GM21423 (cell line): ENCODE measurements at regions not wholly inside any gene's neighbourhood (a gene's known extent, or its start where the extent isn't known, plus 50 kb on each side); places are given as distances from the start of the nearest gene placed in this dataset.

Source experiments
- ATAC-seq: cut with Tn5 transposase; IDR thresholded peaks from one replicate; pipeline ENCODE4 v1.9.1; 2021; ENCODE audit warnings: mild to moderate bottlenecking, moderate library complexity; ENCODE audit not compliant: unreplicated experiment

GRCh38 chr6:44558832-44559251 lies 171.3 kb downstream of the CDC5L start:
- ATAC-seq, result no peak

GRCh38 chr6:44559486-44560270 lies 172.2 kb downstream of the CDC5L start:
- no peak for ATAC-seq

GRCh38 chr6:44560458-44561059 lies 173.1 kb downstream of the CDC5L start:
- ATAC-seq, result no peak

- ATAC-seq, result no peak
Observed at GRCh38 chr6:44561060-44561623, 173.6 kb downstream of the CDC5L start.

DNA sequence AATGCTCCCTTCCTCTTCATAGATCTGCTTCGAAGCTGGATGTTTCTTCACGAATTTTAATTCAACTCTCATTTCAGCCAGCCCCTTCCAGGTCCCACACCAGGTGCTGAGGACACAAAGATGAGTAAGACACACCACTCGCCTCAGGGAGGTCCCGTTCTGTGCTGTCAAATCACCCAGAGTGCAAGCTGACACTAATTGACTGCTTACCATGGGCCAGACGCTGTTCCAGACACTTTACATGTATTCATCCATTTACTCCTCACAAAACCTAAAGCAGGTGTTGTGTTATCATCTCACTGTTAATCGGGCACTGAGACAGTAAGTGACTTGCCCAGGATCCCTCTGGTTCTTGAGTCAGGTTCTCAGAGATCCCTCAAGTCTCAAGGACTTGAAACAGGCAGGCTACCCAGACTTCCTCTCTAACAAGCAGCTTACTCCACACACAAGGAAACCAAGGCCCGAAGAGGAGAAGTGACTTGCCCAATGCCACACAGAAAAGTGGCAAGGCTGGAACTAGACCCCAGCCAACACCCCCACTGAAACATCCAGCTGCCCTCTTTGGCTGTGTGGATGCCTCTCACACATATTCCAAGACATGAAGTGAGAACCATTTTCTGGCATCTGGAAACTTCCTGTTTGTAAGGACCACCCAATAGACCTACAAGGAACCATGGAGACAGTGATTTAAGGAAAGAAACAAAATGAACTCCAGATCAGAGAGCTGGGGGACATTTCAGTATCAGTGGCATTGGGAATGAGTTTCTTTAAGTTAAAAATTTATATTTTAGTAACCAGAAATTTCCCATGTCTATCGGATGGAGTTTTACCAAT lies 174.5 kb downstream of the CDC5L start:
- ATAC-seq, result no peak

GRCh38 chr6:44563397-44563796 lies 175.9 kb downstream of the CDC5L start:
- no peak for ATAC-seq

GRCh38 chr6:44564906-44565524 lies 177.5 kb downstream of the CDC5L start:
- ATAC-seq, result no peak

GRCh38 chr6:44567406-44567805 lies 179.9 kb downstream of the CDC5L start:
- ATAC-seq, result no peak

DNA sequence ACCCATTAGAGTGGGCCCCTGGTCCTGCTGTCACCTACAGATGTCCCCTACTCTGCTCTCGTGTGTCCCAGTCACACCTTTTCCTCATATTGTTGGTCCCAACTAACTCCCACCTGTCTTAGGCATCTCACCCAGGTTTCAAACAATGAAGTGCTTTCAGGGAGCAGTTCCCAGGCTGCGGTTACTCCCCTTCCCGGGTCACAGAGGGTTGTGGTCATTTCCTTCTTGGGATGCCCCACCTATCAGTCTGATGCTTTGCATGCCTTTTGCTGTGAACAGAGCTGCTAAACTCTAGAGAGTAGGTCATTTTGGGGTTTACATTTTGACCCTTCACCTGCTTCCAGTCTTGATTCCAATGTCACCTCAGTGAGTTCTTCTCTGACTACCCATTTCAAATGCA lies 181.6 kb downstream of the CDC5L start:
- ATAC-seq, result no peak

DNA sequence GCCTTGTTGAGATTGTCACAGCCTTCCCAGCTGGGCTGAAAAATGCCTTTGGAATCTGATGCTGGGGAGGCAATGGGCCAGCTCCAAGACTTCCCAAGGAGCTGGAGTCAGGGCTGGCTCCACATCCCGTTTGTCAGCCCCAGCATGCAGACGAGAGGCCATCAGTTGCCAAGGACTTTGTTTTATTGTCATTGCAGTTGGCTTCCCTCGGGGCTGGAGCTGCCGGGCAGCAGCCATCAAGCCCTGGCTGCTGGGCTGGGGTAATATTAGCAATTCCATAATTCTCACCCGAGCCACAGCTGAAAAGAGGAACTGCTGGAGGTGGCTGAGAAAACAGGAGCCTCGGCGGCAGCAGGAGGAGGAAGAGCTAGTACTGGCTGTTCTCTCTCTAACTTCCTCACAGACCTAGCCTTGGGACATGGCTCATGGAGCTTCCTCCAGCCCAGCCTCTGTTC lies 182.5 kb downstream of the CDC5L start:
- ATAC-seq, result no peak

DNA sequence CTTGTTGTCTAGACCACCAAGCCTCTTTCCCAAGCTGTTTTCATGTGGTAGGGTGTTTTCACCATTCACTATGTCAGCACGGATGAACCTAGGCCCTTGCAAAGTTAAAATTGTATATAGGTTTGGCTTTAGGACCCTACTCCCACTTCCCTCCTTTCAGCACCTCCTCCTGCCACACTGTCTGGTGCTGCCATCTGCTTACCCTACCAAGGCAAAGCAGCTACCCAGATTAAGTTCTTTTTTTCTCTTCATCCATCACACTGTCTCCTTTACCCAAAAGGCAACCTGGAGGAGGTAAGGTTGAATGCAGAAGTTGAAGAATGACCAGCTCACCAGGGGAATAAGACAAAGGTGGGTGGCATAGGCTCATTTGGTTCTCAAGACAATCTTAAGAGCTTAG lies 184.0 kb downstream of the CDC5L start:
- ATAC-seq, result no peak

DNA sequence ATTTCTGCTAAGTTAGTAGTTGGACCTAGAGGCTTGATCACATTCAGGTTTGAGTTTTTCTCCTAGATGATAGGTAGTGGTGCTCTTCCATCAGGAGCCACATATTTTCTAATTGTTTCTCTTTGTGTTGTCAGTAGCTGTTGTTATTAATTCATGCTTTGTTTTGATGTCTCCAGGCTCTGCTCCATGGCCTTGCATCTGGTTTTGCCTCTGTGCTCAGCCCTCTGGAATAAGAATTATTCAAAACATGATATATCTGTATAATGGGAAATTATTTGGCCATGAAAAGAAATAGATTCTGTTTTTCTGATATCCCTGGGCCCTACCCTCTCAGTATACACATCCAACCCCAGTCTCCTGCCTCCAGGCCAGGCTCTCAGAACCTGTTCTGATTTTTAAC lies 184.8 kb downstream of the CDC5L start:
- no peak for ATAC-seq

- no peak for ATAC-seq
Observed at GRCh38 chr6:44575644-44576043, 188.1 kb downstream of the CDC5L start.

GRCh38 chr6:44576132-44576631 lies 188.7 kb downstream of the CDC5L start:
- ATAC-seq, result no peak

DNA sequence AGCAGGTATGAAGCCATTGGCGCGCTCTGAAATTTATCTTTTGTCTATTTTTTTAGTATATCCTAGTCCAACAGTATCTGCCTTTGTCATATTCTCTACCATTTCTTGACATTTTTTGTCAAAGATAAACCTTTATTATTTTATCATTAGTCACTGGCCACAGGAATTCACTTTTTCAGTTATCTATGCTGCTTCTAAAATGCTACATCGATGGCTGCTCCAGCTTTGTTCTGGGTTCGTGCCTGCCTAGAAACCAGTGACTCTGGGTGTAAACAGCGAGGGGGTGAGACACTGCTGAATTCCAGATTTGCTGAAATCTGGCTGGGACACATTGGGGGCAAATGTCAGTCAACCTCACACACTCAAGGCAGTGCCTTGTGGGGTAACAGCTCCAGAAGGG lies 193.4 kb downstream of the CDC5L start:
- no peak for ATAC-seq

DNA sequence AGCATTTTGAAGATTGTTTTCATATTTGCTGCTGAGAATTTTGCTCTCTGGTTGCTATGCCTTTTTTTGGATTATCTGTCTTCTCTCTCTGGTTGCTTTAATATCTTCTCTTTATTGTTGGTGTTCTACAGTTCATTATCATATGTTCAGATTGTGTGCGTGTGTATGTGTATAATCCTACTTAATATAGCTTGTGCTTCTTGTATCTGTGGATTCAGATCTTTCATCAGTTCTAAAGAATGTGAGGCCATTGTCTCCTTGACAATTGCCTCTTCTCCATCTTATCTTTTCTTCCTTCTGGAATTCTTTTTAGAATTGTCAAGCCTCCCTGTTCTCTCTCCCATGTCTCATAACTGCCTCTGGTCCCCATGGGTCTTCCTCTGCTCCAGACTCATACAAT lies 195.4 kb downstream of the CDC5L start:
- no peak for ATAC-seq

DNA sequence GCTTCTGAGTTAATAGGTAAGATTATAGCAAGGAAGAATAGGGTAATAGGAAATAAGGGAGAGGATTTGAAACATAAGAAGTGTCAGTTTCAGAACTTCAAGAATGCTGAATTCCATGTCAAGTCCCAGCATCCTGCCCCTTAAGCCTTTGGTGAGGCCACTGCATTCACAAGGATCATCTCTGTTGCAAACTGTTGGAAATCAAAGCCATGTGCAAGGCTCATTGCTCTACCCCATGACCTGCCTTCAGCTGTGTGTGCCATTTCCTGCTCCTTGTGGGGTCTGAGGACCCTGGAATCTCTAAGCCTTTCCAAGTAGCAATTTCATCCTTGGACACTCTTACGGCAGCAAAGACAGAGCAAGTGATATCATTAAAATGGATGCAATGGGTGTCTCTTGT lies 203.0 kb downstream of the CDC5L start:
- no peak for ATAC-seq

GRCh38 chr6:44593539-44593944 lies 206.0 kb downstream of the CDC5L start:
- no peak for ATAC-seq

DNA sequence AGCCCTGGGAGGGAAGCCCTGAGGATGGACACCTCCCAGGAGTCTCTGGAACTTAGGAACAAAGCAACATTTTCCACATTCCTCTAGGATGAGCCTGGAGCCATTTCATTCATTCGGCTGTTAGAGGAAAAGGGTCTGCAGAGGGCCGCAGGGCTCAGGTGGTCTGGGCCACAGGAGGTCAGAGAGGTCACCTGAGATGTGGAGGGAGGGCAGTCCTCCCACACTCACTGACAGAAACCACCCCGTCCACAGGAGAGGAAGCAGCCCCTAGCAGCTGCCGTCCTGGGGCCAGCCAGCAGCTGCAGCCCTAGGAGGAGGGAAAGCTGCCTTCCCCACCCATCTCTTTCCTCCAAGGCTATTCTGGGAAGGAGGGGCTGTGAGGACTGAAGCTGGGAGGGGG lies 207.0 kb downstream of the CDC5L start:
- no peak for ATAC-seq

GRCh38 chr6:44598679-44599078 lies 211.2 kb downstream of the CDC5L start:
- ATAC-seq, result no peak

DNA sequence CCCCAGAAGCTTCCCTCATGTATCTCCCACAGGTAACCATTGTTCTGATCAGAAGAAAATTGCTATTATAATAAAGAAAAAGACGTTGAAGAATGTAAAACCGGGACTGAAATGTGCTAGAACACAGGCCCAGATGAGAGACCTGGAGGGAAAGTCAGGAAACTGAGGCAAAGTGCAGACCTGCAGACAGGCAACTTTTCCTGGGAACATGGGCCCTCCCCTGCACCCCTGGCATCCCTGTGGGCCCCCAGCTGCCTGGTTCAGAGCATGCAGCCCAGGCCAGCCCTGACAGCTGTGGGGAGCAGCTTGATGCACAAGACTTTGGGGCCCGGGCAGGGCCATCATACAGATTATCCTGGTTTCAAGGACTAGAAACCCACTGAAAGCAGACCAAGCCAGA lies 212.2 kb downstream of the CDC5L start:
- ATAC-seq, result no peak
